Hepatocyte (in vitro differentiated cells): ENCODE measurements at regions not wholly inside any gene's neighbourhood (a gene's known extent, or its start where the extent isn't known, plus 50 kb on each side); places are given as distances from the start of the nearest gene placed in this dataset.
A peak's percentile ranks its signal among the peaks of the same experiment; 100 is the strongest.

ENCODE experiments used
- DNase-seq: peaks from one replicate; pipeline ENCODE4 v3.0.0-alpha.2; 2016; ENCODE audit warnings: low spot score
- H2AFZ ChIP-seq: fragments of 200-600 bp; sonication (generic); 2 replicates; pipeline ENCODE4 v1.6.0; 2016; ENCODE audit warnings: antibody characterized with exemption, mild to moderate bottlenecking
- H3K27ac ChIP-seq: fragments of 200-600 bp; sonication (generic); 2 replicates; pipeline ENCODE4 v1.5.1; 2016; ENCODE audit warnings: mild to moderate bottlenecking
- H3K27me3 ChIP-seq: fragments of 200-600 bp; sonication (generic); 2 replicates; pipeline ENCODE4 v1.6.1; 2016
- H3K36me3 ChIP-seq: fragments of 200-600 bp; sonication (generic); replicated peaks from 2 replicates; pipeline ENCODE4 v1.5.1; 2016; ENCODE audit warnings: low read depth; ENCODE audit not compliant: insufficient read depth
- H3K4me1 ChIP-seq: fragments of 200-600 bp; sonication (generic); 2 replicates; pipeline ENCODE4 v1.5.1; 2016; ENCODE audit warnings: mild to moderate bottlenecking, moderate library complexity; ENCODE audit not compliant: insufficient read depth
- H3K4me2 ChIP-seq: fragments of 200-600 bp; sonication (generic); 2 replicates; pipeline ENCODE4 v1.6.0; 2016
- H3K4me3 ChIP-seq: fragments of 200-600 bp; sonication (generic); 2 replicates; pipeline ENCODE4 v1.5.1; 2016; ENCODE audit warnings: mild to moderate bottlenecking
- H3K79me2 ChIP-seq: fragments of 200-600 bp; sonication (generic); 2 replicates; pipeline ENCODE4 v1.6.0; 2017; ENCODE audit warnings: mild to moderate bottlenecking
- H3K9me2 ChIP-seq: fragments of 200-600 bp; sonication (generic); replicated peaks from 2 replicates; pipeline ENCODE4 v1.6.0; 2017; ENCODE audit warnings: mild to moderate bottlenecking; ENCODE audit not compliant: insufficient read depth
- H3K9me3 ChIP-seq: fragments of 200-600 bp; sonication (generic); 2 replicates; pipeline ENCODE4 v1.5.1; 2016; ENCODE audit warnings: low read depth, mild to moderate bottlenecking
- H4K20me1 ChIP-seq: fragments of 200-600 bp; sonication (generic); 2 replicates; pipeline ENCODE4 v1.6.0; 2016; ENCODE audit warnings: mild to moderate bottlenecking; ENCODE audit not compliant: insufficient read depth, poor library complexity, severe bottlenecking
- CTCF ChIP-seq: fragments of 200-600 bp; sonication (generic); IDR thresholded peaks from 2 replicates; pipeline ENCODE4 v1.5.1; 2016; ENCODE audit warnings: antibody characterized with exemption, mild to moderate bottlenecking; ENCODE audit not compliant: poor library complexity
- EZH2 ChIP-seq: fragments of 200-600 bp; sonication (generic); IDR thresholded peaks from 2 replicates; pipeline ENCODE4 v1.6.1; 2016; ENCODE audit warnings: antibody characterized with exemption, mild to moderate bottlenecking, borderline replicate concordance
- EZH2phosphoT487 ChIP-seq: fragments of 200-600 bp; sonication (generic); IDR thresholded peaks from one replicate; pipeline ENCODE4 v1.6.1; 2018; ENCODE audit warnings: antibody characterized with exemption, mild to moderate bottlenecking, low read depth, moderate library complexity; ENCODE audit not compliant: unreplicated experiment, severe bottlenecking
- WGBS: methylation state at CpG from one replicate; pipeline ENCODE4 v1.1.6; 2016; ENCODE audit warnings: low lambda C conversion rate; ENCODE audit errors: missing lambda C conversion rate; 5-methylcytosine and 5-hydroxymethylcytosine counted together

- Histone ChIP-seq H3K9me2 (no peaks in the 10 kb centered on the region), H3K27ac (peak overlapping the region; percentile 17), H3K36me3 (no peaks in the 10 kb centered on the region), H4K20me1 (no peaks in the 10 kb centered on the region), H3K27me3 (no peaks in the 10 kb centered on the region), H3K4me1 (no peaks in the 10 kb centered on the region), H3K9me3 (no peaks in the 10 kb centered on the region), H3K79me2 (no peaks in the 10 kb centered on the region), H3K4me3 (no peak overlapping the region), H2AFZ (no peak overlapping the region), H3K4me2 (no peak overlapping the region)
- 82% methylated on average over 2 of the region's 2 CpGs for WGBS
- no peak for DNase-seq
- TF ChIP-seq EZH2 (no peak), CTCF (no peak), EZH2phosphoT487 (no peak)
Observed at GRCh38 chr10:90462749-90463470, 394.9 kb downstream of the HTR7 start.

DNA sequence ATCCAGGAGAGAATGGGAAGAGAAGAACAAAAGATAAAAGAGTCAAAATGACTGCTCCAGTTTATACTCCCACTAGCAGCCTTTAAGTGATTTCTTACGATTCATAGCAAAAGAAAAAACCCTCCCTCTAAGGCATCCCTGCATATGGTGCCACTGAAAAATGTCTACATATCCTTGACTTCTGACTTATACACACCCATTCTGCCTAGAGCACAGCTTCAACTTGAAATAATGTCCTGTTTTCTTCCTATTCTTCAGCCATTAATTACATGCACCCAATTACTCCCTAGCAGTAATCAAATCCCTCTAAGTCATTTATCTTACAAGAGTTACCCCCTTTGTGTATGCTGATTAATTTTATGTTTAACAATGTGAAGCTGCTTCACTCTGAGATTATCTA is 393.5 kb downstream of the HTR7 start:
- no peak for DNase-seq
- Histone ChIP-seq H3K4me3 (no peak overlapping the region), H3K79me2 (no peaks in the 10 kb centered on the region), H3K27me3 (no peaks in the 10 kb centered on the region), H3K36me3 (no peaks in the 10 kb centered on the region), H3K4me2 (no peak overlapping the region), H3K4me1 (no peaks in the 10 kb centered on the region), H3K9me3 (no peaks in the 10 kb centered on the region), H3K9me2 (no peaks in the 10 kb centered on the region), H2AFZ (no peak overlapping the region), H4K20me1 (no peaks in the 10 kb centered on the region), H3K27ac (no peak overlapping the region)
- TF ChIP-seq CTCF, result no peak
- TF ChIP-seq EZH2, result no peak
- WGBS, result 75% methylated on average over 1 of the region's 1 CpG

- Histone ChIP-seq H3K9me3 (no peaks in the 10 kb centered on the region), H3K79me2 (no peaks in the 10 kb centered on the region), H3K4me2 (no peak overlapping the region), H3K27me3 (no peaks in the 10 kb centered on the region), H3K4me3 (no peak overlapping the region), H2AFZ (no peak overlapping the region), H3K4me1 (no peaks in the 10 kb centered on the region), H3K9me2 (no peaks in the 10 kb centered on the region), H3K27ac (no peak overlapping the region), H4K20me1 (no peaks in the 10 kb centered on the region), H3K36me3 (no peaks in the 10 kb centered on the region)
- TF ChIP-seq CTCF (no peak), EZH2phosphoT487 (no peak), EZH2 (no peak)
- WGBS, result 47% methylated on average over 1 of the region's 1 CpG
- DNase-seq, result no peak
Observed at GRCh38 chr10:90470966-90471365, 386.9 kb downstream of the HTR7 start.

DNA sequence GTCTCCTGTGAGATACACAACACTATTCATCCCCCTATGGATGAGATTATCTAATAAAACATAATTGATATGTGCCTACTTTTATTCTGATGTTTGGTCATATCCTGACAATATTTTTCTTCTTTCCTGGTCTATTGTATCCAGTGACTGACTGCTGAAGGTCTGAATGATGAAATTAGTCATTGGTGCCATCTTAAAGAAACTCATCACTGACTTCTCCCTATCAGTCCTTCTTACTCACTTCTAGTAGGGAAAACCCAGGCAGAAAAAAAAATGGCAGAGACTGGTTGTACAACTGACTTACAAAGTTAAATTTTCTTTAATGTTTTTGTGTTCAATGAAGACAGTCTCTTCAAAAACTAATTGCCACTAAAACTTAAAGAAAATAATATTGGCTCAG is 377.4 kb downstream of the HTR7 start:
- Histone ChIP-seq H3K27ac (no peak overlapping the region), H3K4me3 (no peak overlapping the region), H4K20me1 (no peaks in the 10 kb centered on the region), H3K4me2 (no peak overlapping the region), H3K79me2 (no peaks in the 10 kb centered on the region), H3K9me3 (no peaks in the 10 kb centered on the region), H3K9me2 (no peaks in the 10 kb centered on the region), H3K27me3 (no peaks in the 10 kb centered on the region), H3K4me1 (no peaks in the 10 kb centered on the region), H2AFZ (no peak overlapping the region), H3K36me3 (no peaks in the 10 kb centered on the region)
- TF ChIP-seq CTCF (no peak), EZH2 (no peak), EZH2phosphoT487 (no peak)
- no peak for DNase-seq
